WTC11 (cell line): ENCODE measurements at regions not wholly inside any gene's neighbourhood (a gene's known extent, or its start where the extent isn't known, plus 50 kb on each side); places are given as distances from the start of the nearest gene placed in this dataset.

Source experiments
- ESRRA ChIP-seq: sonication (generic); formaldehyde crosslinking; IDR thresholded peaks from 2 replicates; pipeline ENCODE4 v1.8.1; 2022; ENCODE audit warnings: mild to moderate bottlenecking, missing genetic modification reagents, borderline replicate concordance
- NFYB ChIP-seq: sonication (generic); formaldehyde crosslinking; conservative IDR thresholded peaks from 2 replicates; pipeline ENCODE4 v1.8.0; 2022; ENCODE audit warnings: low read depth, missing genetic modification reagents
- PRDM15 ChIP-seq: sonication (generic); formaldehyde crosslinking; IDR thresholded peaks from 2 replicates; pipeline ENCODE4 v1.8.0; 2022; ENCODE audit warnings: missing genetic modification reagents
- SP1 ChIP-seq: sonication (generic); formaldehyde crosslinking; conservative IDR thresholded peaks from 2 replicates; pipeline ENCODE4 v1.8.1; 2022; ENCODE audit warnings: missing genetic modification reagents
- ZNF121 ChIP-seq: sonication (generic); formaldehyde crosslinking; IDR thresholded peaks from 2 replicates; pipeline ENCODE4 v1.8.0; 2023; ENCODE audit warnings: missing genetic modification reagents

DNA sequence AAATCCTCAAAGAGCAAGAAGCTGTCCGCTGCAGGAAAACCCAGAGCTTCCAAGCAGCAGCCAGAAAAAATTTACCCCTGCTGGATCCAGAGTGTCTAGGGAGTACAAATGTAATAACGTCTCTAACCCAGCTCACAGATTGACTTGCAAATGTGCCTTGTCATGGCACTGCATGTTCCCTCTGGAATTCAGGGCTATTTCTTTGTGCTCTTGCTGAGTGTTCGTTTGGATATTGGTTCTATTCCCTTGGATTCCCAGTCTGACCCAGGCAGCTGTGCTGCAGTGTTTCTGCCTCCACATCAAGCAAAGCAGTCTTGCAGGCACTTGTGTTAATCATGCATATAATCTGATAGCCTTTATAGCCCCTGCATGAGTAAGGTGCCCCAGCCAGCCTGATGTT is 209.9 kb upstream of the GHITM start:
- TF ChIP-seq ZNF121 (no peak), PRDM15 (no peak), SP1 (no peak), ESRRA (CRISPR knock-in tag) (no peak), NFYB (CRISPR knock-in tag) (no peak)
